Glutamatergic neuron (in vitro differentiated cells): ENCODE measurements at regions not wholly inside any gene's neighbourhood (a gene's known extent, or its start where the extent isn't known, plus 50 kb on each side); places are given as distances from the start of the nearest gene placed in this dataset.

Source experiments
- DNase-seq: peaks from one replicate; pipeline ENCODE4 v3.0.0; 2022
- H3K27ac Mint-ChIP-seq: one replicate; pipeline ENCODE4 v1.8.0; 2020; ENCODE audit warnings: mild to moderate bottlenecking, mixed read lengths, inconsistent platforms; ENCODE audit not compliant: unreplicated experiment
- H3K27me3 Mint-ChIP-seq: one replicate; pipeline ENCODE4 v1.8.0; 2020; ENCODE audit warnings: mild to moderate bottlenecking, moderate library complexity, mixed read lengths, inconsistent platforms; ENCODE audit not compliant: unreplicated experiment
- H3K36me3 Mint-ChIP-seq: one replicate; pipeline ENCODE4 v1.8.0; 2020; ENCODE audit warnings: mild to moderate bottlenecking, mixed read lengths, inconsistent platforms; ENCODE audit not compliant: unreplicated experiment
- H3K4me1 Mint-ChIP-seq: one replicate; pipeline ENCODE4 v1.8.0; 2020; ENCODE audit warnings: mild to moderate bottlenecking, low read depth, mixed read lengths, inconsistent platforms; ENCODE audit not compliant: unreplicated experiment
- H3K4me3 Mint-ChIP-seq: one replicate; pipeline ENCODE4 v1.8.0; 2020; ENCODE audit warnings: mild to moderate bottlenecking, mixed read lengths, inconsistent platforms; ENCODE audit not compliant: unreplicated experiment
- H3K9me3 Mint-ChIP-seq: one replicate; pipeline ENCODE4 v1.8.0; 2020; ENCODE audit warnings: mild to moderate bottlenecking, moderate library complexity, mixed read lengths, inconsistent platforms; ENCODE audit not compliant: unreplicated experiment
- CTCF ChIP-seq: fragments of 200-600 bp; sonication (generic); IDR thresholded peaks from one replicate; pipeline ENCODE4 v1.5.0; 2021; ENCODE audit not compliant: partially characterized antibody, unreplicated experiment

- Mint-ChIP-seq H3K4me1 (no peaks in the 10 kb centered on the region), H3K9me3 (no peaks in the 10 kb centered on the region), H3K36me3 (no peaks in the 10 kb centered on the region), H3K27me3 (no peaks in the 10 kb centered on the region), H3K4me3 (no peak overlapping the region), H3K27ac (no peak overlapping the region)
- no peak for TF ChIP-seq CTCF
- DNase-seq, result no peak
These were observed 161.2 kb upstream of the CHD1 start for GRCh38 chr5:99089822-99090549.

- TF ChIP-seq CTCF, result no peak
- no peaks in the 10 kb centered on the region for H3K4me1 Mint-ChIP-seq
- DNase-seq, result no peak
- H3K27ac Mint-ChIP-seq, result no peak overlapping the region
- H3K27me3 Mint-ChIP-seq, result no peaks in the 10 kb centered on the region
- H3K9me3 Mint-ChIP-seq, result no peaks in the 10 kb centered on the region
- no peaks in the 10 kb centered on the region for H3K36me3 Mint-ChIP-seq
- H3K4me3 Mint-ChIP-seq, result no peak overlapping the region
These were observed 159.5 kb upstream of the CHD1 start for GRCh38 chr5:99088309-99088708.

- no peak for DNase-seq
- H3K36me3 Mint-ChIP-seq, result peaks cover 4% of the 10 kb centered on the region
- no peaks in the 10 kb centered on the region for H3K27me3 Mint-ChIP-seq
- H3K4me3 Mint-ChIP-seq, result no peak overlapping the region
- H3K4me1 Mint-ChIP-seq, result peaks cover 3% of the 10 kb centered on the region
- no peak overlapping the region for H3K27ac Mint-ChIP-seq
- no peak for TF ChIP-seq CTCF
- H3K9me3 Mint-ChIP-seq, result no peaks in the 10 kb centered on the region
These were observed 154.4 kb upstream of the CHD1 start for GRCh38 chr5:99083197-99083596.

GRCh38 chr5:99081711-99082110 lies 152.9 kb upstream of the CHD1 start:
- H3K9me3 Mint-ChIP-seq, result no peaks in the 10 kb centered on the region
- no peaks in the 10 kb centered on the region for H3K27me3 Mint-ChIP-seq
- no peak for TF ChIP-seq CTCF
- peaks cover 4% of the 10 kb centered on the region for H3K36me3 Mint-ChIP-seq
- peaks cover 3% of the 10 kb centered on the region for H3K4me1 Mint-ChIP-seq
- no peak overlapping the region for H3K4me3 Mint-ChIP-seq
- H3K27ac Mint-ChIP-seq, result no peak overlapping the region
- no peak for DNase-seq

GRCh38 chr5:99076723-99077640 lies 148.2 kb upstream of the CHD1 start:
- no peak for TF ChIP-seq CTCF
- no peak overlapping the region for H3K27ac Mint-ChIP-seq

More at GRCh38 chr5:99076723-99077640, 148.2 kb upstream of the CHD1 start:
- H3K36me3 Mint-ChIP-seq, result peaks cover 4% of the 10 kb centered on the region
- no peak for DNase-seq
- H3K4me1 Mint-ChIP-seq, result peaks cover 3% of the 10 kb centered on the region
- H3K27me3 Mint-ChIP-seq, result no peaks in the 10 kb centered on the region
- no peaks in the 10 kb centered on the region for H3K9me3 Mint-ChIP-seq
- H3K4me3 Mint-ChIP-seq, result no peak overlapping the region
